ENCODE measurements at regions not wholly inside any gene's neighbourhood (a gene's known extent, or its start where the extent isn't known, plus 50 kb on each side); places are given as distances from the start of the nearest gene placed in this dataset.

DNA sequence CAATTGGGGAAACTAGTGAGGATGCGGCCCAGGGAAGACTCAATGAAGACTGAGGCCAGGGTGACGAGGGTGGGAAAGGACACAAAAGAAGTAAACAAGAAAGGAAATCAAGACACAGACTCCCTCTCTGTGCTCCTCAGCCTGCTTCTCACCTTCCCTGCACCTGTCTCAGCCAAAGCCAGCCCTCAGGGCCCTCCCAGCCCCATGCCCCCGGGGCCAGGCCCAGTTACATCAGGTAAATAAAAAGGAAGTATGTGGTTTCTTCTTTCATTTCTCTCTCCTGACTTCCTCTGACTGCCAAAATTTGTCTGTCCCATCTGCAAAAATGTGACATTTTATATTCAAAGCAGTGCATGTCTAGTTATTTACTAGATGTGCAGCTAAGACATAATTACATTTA, 328.0 kb downstream of the UACA start (continued):
- TF ChIP-seq ASH2L (IDR thresholded peaks at IDR 0.05; ENCODE audit: borderline replicate concordance, low read depth) (no peak), ETV6 (conservative IDR thresholded peaks at IDR 0.05 in 1 of 2, IDR thresholded peaks at IDR 0.05 in 1 of 2; ENCODE audit: borderline replicate concordance in 1 of 2, low read depth in 1 of 2) (peak in 1 of 2 experiments; percentile 59; a peak in 1 of 4 replicates), PAX5 (IDR thresholded peaks at IDR 0.05; ENCODE audit: borderline replicate concordance, low read depth, low read length) (no peak), NFYB (IDR thresholded peaks at IDR 0.05; ENCODE audit: insufficient read depth, low read depth, low read length) (no peak), POLR2AphosphoS5 (IDR thresholded peaks at IDR 0.05; ENCODE audit: low read length) (no peak), SUPT20H (IDR thresholded peaks at IDR 0.05; ENCODE audit: borderline replicate concordance, control insufficient read depth, low read depth, low read length) (no peak)
- TF ChIP-seq, protein P1, sequence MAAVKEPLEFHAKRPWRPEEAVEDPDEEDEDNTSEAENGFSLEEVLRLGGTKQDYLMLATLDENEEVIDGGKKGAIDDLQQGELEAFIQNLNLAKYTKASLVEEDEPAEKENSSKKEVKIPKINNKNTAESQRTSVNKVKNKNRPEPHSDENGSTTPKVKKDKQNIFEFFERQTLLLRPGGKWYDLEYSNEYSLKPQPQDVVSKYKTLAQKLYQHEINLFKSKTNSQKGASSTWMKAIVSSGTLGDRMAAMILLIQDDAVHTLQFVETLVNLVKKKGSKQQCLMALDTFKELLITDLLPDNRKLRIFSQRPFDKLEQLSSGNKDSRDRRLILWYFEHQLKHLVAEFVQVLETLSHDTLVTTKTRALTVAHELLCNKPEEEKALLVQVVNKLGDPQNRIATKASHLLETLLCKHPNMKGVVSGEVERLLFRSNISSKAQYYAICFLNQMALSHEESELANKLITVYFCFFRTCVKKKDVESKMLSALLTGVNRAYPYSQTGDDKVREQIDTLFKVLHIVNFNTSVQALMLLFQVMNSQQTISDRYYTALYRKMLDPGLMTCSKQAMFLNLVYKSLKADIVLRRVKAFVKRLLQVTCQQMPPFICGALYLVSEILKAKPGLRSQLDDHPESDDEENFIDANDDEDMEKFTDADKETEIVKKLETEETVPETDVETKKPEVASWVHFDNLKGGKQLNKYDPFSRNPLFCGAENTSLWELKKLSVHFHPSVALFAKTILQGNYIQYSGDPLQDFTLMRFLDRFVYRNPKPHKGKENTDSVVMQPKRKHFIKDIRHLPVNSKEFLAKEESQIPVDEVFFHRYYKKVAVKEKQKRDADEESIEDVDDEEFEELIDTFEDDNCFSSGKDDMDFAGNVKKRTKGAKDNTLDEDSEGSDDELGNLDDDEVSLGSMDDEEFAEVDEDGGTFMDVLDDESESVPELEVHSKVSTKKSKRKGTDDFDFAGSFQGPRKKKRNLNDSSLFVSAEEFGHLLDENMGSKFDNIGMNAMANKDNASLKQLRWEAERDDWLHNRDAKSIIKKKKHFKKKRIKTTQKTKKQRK (IDR thresholded peaks at IDR 0.05; ENCODE audit: low read depth, low read length): no peak
- TF ChIP-seq, protein P2, sequence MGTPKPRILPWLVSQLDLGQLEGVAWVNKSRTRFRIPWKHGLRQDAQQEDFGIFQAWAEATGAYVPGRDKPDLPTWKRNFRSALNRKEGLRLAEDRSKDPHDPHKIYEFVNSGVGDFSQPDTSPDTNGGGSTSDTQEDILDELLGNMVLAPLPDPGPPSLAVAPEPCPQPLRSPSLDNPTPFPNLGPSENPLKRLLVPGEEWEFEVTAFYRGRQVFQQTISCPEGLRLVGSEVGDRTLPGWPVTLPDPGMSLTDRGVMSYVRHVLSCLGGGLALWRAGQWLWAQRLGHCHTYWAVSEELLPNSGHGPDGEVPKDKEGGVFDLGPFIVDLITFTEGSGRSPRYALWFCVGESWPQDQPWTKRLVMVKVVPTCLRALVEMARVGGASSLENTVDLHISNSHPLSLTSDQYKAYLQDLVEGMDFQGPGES (IDR thresholded peaks at IDR 0.05): no peak
- TF ChIP-seq, protein P3, sequence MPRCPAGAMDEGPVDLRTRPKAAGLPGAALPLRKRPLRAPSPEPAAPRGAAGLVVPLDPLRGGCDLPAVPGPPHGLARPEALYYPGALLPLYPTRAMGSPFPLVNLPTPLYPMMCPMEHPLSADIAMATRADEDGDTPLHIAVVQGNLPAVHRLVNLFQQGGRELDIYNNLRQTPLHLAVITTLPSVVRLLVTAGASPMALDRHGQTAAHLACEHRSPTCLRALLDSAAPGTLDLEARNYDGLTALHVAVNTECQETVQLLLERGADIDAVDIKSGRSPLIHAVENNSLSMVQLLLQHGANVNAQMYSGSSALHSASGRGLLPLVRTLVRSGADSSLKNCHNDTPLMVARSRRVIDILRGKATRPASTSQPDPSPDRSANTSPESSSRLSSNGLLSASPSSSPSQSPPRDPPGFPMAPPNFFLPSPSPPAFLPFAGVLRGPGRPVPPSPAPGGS (IDR thresholded peaks at IDR 0.05; ENCODE audit: borderline replicate concordance, insufficient read depth, low read depth, low read length, poor library complexity, severe bottlenecking): no peak
